GM18517 (cell line): ENCODE measurements at regions not wholly inside any gene's neighbourhood (a gene's known extent, or its start where the extent isn't known, plus 50 kb on each side); places are given as distances from the start of the nearest gene placed in this dataset.

ENCODE experiments used
- ATAC-seq: cut with Tn5 transposase; IDR thresholded peaks from one replicate; pipeline ENCODE4 v1.9.1; 2021; ENCODE audit warnings: mild to moderate bottlenecking, moderate library complexity; ENCODE audit not compliant: unreplicated experiment

GRCh38 chr11:19565639-19566038 lies 147.0 kb upstream of the NAV2 start:
- ATAC-seq: no peak

- ATAC-seq: no peak
Observed at GRCh38 chr11:19562156-19562555, 150.5 kb upstream of the NAV2 start.

- ATAC-seq: no peak
Observed at GRCh38 chr11:19561011-19561410, 151.6 kb upstream of the NAV2 start.

GRCh38 chr11:19560156-19560555 lies 152.5 kb upstream of the NAV2 start:
- ATAC-seq: no peak

- no peak for ATAC-seq
Observed at GRCh38 chr11:19559746-19560145, 152.9 kb upstream of the NAV2 start.

GRCh38 chr11:19558189-19558986 lies 154.2 kb upstream of the NAV2 start:
- no peak for ATAC-seq

- no peak for ATAC-seq
Observed at GRCh38 chr11:19557720-19558140, 154.9 kb upstream of the NAV2 start.

GRCh38 chr11:19557185-19557584 lies 155.5 kb upstream of the NAV2 start:
- ATAC-seq: no peak

- no peak for ATAC-seq
Observed at GRCh38 chr11:19555266-19555665, 157.4 kb upstream of the NAV2 start.

- ATAC-seq: peak; percentile 67
Observed at GRCh38 chr11:19553683-19554333, 158.8 kb upstream of the NAV2 start.

- no peak for ATAC-seq
Observed at GRCh38 chr11:19552656-19553260, 159.9 kb upstream of the NAV2 start.

GRCh38 chr11:19552161-19552560 lies 160.5 kb upstream of the NAV2 start:
- ATAC-seq: no peak

- no peak for ATAC-seq
Observed at GRCh38 chr11:19551457-19551856, 161.2 kb upstream of the NAV2 start.

- ATAC-seq: no peak
Observed at GRCh38 chr11:19547044-19547443, 165.6 kb upstream of the NAV2 start.

GRCh38 chr11:19546325-19546724 lies 166.3 kb upstream of the NAV2 start:
- ATAC-seq: no peak

GRCh38 chr11:19541521-19542049 lies 171.1 kb upstream of the NAV2 start:
- no peak for ATAC-seq

GRCh38 chr11:19539861-19540260 lies 172.8 kb upstream of the NAV2 start:
- no peak for ATAC-seq

- no peak for ATAC-seq
Observed at GRCh38 chr11:19537803-19538453, 174.7 kb upstream of the NAV2 start.

GRCh38 chr11:19536131-19536530 lies 176.5 kb upstream of the NAV2 start:
- ATAC-seq: no peak

GRCh38 chr11:19530505-19530904 lies 182.1 kb upstream of the NAV2 start:
- no peak for ATAC-seq

GRCh38 chr11:19526119-19526518 lies 186.5 kb upstream of the NAV2 start:
- ATAC-seq: no peak
